ENCODE measurements at regions not wholly inside any gene's neighbourhood (a gene's known extent, or its start where the extent isn't known, plus 50 kb on each side); places are given as distances from the start of the nearest gene placed in this dataset.

GRCh38 chr18:5693699-5694294, 150.0 kb upstream of the EPB41L3 start:
- POLR2A ChIA-PET (ENCODE audit: unreplicated experiment), result no interaction called here
- no peaks in the 10 kb centered on the region for H3K27me3 ChIP-seq (ENCODE audit: insufficient read depth, low read depth)
- H2AFZ ChIP-seq, result no peak overlapping the region
- TF ChIP-seq, protein P1, sequence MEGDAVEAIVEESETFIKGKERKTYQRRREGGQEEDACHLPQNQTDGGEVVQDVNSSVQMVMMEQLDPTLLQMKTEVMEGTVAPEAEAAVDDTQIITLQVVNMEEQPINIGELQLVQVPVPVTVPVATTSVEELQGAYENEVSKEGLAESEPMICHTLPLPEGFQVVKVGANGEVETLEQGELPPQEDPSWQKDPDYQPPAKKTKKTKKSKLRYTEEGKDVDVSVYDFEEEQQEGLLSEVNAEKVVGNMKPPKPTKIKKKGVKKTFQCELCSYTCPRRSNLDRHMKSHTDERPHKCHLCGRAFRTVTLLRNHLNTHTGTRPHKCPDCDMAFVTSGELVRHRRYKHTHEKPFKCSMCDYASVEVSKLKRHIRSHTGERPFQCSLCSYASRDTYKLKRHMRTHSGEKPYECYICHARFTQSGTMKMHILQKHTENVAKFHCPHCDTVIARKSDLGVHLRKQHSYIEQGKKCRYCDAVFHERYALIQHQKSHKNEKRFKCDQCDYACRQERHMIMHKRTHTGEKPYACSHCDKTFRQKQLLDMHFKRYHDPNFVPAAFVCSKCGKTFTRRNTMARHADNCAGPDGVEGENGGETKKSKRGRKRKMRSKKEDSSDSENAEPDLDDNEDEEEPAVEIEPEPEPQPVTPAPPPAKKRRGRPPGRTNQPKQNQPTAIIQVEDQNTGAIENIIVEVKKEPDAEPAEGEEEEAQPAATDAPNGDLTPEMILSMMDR (conservative IDR thresholded peaks at IDR 0.05), result no peak
- no peak for TF ChIP-seq EZH2 (IDR thresholded peaks at IDR 0.05; ENCODE audit: low read depth)
- BruUV-seq (replicated peaks), result no TSS peak
- DNase-seq, result no peak
- H3K9me2 ChIP-seq (ENCODE audit: insufficient read depth), result no peaks in the 10 kb centered on the region
- no peaks in the 10 kb centered on the region for H4K20me1 ChIP-seq (ENCODE audit: insufficient read depth)
- no peaks in the 10 kb centered on the region for H3K9me3 ChIP-seq (ENCODE audit: insufficient read depth, low read depth)
- no peaks in the 10 kb centered on the region for H3K36me3 ChIP-seq (ENCODE audit: low read depth)
- no peaks in the 10 kb centered on the region for H3K4me1 ChIP-seq (replicated peaks; ENCODE audit: insufficient read depth)
- no peaks in the 10 kb centered on the region for H3K79me2 ChIP-seq (ENCODE audit: low read depth)
- H3K27ac ChIP-seq, result no peak overlapping the region
- intact Hi-C loops (cut with micrococcal nuclease; ENCODE audit: unreplicated experiment), result no loop called here
- no peak overlapping the region for H3K4me3 ChIP-seq
- no peaks in the 10 kb centered on the region for H3F3A ChIP-seq (ENCODE audit: insufficient read depth, low read depth)
- H3K4me2 ChIP-seq, result no peak overlapping the region
- CTCF ChIA-PET, result no interaction called here

DNA sequence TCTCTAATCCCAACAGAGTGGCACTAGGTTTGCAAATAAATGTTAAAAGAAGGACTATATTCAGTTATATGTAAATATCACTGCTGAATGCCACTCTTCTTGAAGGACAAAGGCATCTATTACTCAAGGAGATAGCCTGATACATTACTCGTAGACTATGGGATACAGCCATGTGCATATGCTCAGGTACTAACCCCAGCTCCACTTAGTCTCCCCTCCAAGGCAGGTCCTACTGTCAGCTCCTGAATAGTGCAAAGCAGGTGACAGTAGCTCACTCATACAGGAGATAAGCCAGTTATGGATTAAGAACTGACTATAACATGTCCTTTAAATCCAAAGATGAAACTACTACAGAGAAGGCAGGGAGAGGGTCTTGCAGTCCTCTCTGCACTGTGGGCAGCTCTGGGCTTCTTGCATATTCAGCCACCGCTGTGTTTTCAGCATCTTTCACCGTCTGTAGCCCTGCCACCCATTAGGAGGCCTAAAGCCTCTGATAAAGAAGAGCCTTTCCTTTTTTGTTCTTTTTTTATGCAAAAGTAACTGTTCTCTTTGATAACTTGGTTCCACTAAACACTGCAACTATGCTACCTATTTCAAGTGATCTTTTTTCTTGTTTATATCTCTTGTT, 135.1 kb upstream of the EPB41L3 start:
- ChIA-PET POLR2A (ENCODE audit: unreplicated experiment) (no interaction called here), CTCF (no interaction called here)
- Histone ChIP-seq H3K4me1 (replicated peaks; ENCODE audit: insufficient read depth) (no peaks in the 10 kb centered on the region), H3F3A (ENCODE audit: insufficient read depth, low read depth) (no peaks in the 10 kb centered on the region), H3K79me2 (ENCODE audit: low read depth) (no peaks in the 10 kb centered on the region), H3K4me2 (no peak overlapping the region), H3K27me3 (ENCODE audit: insufficient read depth, low read depth) (no peaks in the 10 kb centered on the region), H3K27ac (no peak overlapping the region), H3K9me2 (ENCODE audit: insufficient read depth) (no peaks in the 10 kb centered on the region), H3K4me3 (no peak overlapping the region), H3K9me3 (ENCODE audit: insufficient read depth, low read depth) (no peaks in the 10 kb centered on the region), H2AFZ (no peak overlapping the region), H3K36me3 (ENCODE audit: low read depth) (no peaks in the 10 kb centered on the region), H4K20me1 (ENCODE audit: insufficient read depth) (no peaks in the 10 kb centered on the region)
- no TSS peak for BruUV-seq (replicated peaks)
- no peak for DNase-seq
- intact Hi-C loops (cut with micrococcal nuclease; ENCODE audit: unreplicated experiment), result no loop called here
- TF ChIP-seq, protein P1 (conservative IDR thresholded peaks at IDR 0.05), result no peak
- no peak for TF ChIP-seq EZH2 (IDR thresholded peaks at IDR 0.05; ENCODE audit: low read depth)

- Histone ChIP-seq H3K36me3 (ENCODE audit: low read depth) (no peaks in the 10 kb centered on the region), H2AFZ (no peak overlapping the region), H4K20me1 (ENCODE audit: insufficient read depth) (no peaks in the 10 kb centered on the region), H3K4me2 (no peak overlapping the region), H3K9me2 (ENCODE audit: insufficient read depth) (no peaks in the 10 kb centered on the region), H3K79me2 (ENCODE audit: low read depth) (no peaks in the 10 kb centered on the region), H3F3A (ENCODE audit: insufficient read depth, low read depth) (no peaks in the 10 kb centered on the region), H3K27ac (no peak overlapping the region), H3K4me1 (replicated peaks; ENCODE audit: insufficient read depth) (no peaks in the 10 kb centered on the region), H3K9me3 (ENCODE audit: insufficient read depth, low read depth) (no peaks in the 10 kb centered on the region), H3K27me3 (ENCODE audit: insufficient read depth, low read depth) (no peaks in the 10 kb centered on the region), H3K4me3 (no peak overlapping the region)
- ChIA-PET POLR2A (ENCODE audit: unreplicated experiment) (no interaction called here), CTCF (no interaction called here)
- TF ChIP-seq EZH2 (IDR thresholded peaks at IDR 0.05; ENCODE audit: low read depth), result no peak
- TF ChIP-seq, protein P1 (conservative IDR thresholded peaks at IDR 0.05), result no peak
- BruUV-seq (replicated peaks), result no TSS peak
- DNase-seq, result no peak
- intact Hi-C loops (cut with micrococcal nuclease; ENCODE audit: unreplicated experiment), result no loop called here
Measured at GRCh38 chr18:5678278-5678677, 134.5 kb upstream of the EPB41L3 start.
